Panc1 (cell line): ENCODE measurements at regions not wholly inside any gene's neighbourhood (a gene's known extent, or its start where the extent isn't known, plus 50 kb on each side); places are given as distances from the start of the nearest gene placed in this dataset.

ENCODE experiments used
- CTCF ChIP-seq: fragments of 450-650 bp; IDR thresholded peaks from 2 replicates; pipeline ENCODE4 v1.5.1; 2017; ENCODE audit warnings: mild to moderate bottlenecking
- POLR2AphosphoS5 ChIP-seq: IDR thresholded peaks from 2 replicates; pipeline ENCODE4 v1.6.1; 2012; ENCODE audit warnings: mild to moderate bottlenecking, low read depth, low read length, moderate library complexity
- REST ChIP-seq, 2 experiments: IDR thresholded peaks; 2 replicates each; pipeline ENCODE4 v1.6.1; 2011 to 2012; ENCODE audit warnings: low read depth in 2 of 2, control low read depth in 1 of 2, low read length in 1 of 2, mild to moderate bottlenecking in 1 of 2, moderate library complexity in 1 of 2; ENCODE audit not compliant: insufficient read depth in 1 of 2
- TCF7L2 ChIP-seq: IDR thresholded peaks from 2 replicates; pipeline ENCODE4 v1.6.1; 2011; ENCODE audit warnings: mild to moderate bottlenecking, low read depth, low read length, inconsistent platforms

- TF ChIP-seq CTCF (no peak), REST (IDR thresholded peaks at IDR 0.05; ENCODE audit: insufficient read depth in 1 of 2, low read depth in 2 of 2, low read length in 1 of 2) (no peak), POLR2AphosphoS5 (no peak), TCF7L2 (no peak)
These were observed 292.5 kb downstream of the ATPSCKMT start for GRCh38 chr5:9957214-9957613.
